Natural killer cell (primary cell): ENCODE measurements at regions not wholly inside any gene's neighbourhood (a gene's known extent, or its start where the extent isn't known, plus 50 kb on each side); places are given as distances from the start of the nearest gene placed in this dataset.

Experiments used
- ATAC-seq, 3 donors: fragments of 150-1000 bp in 2 of 3; fragments of 200-7000 bp in 1 of 3; cut with Tn5 transposase; 1 replicate in 1 of 3; 2 replicates in 2 of 3; pipeline ENCODE4 v1.10.0; 2021; ENCODE audit warnings: mild to moderate bottlenecking in 2 of 3, moderate library complexity in 2 of 3
- DNase-seq, 2 donors: peaks; one replicate each; pipeline versions ENCODE4 v3.0.0 to v3.0.0-alpha.2; 2013 to 2021; ENCODE audit warnings: mixed read lengths in 1 of 2
- H3K27ac ChIP-seq: one replicate; pipeline ENCODE4 v1.5.1; 2013; ENCODE audit warnings: mild to moderate bottlenecking, low read length
- H3K27me3 ChIP-seq: one replicate; pipeline ENCODE4 v1.6.1; 2013; ENCODE audit warnings: low read length; ENCODE audit not compliant: control insufficient read depth, insufficient read depth
- H3K36me3 ChIP-seq: one replicate; pipeline ENCODE4 v1.6.1; 2013; ENCODE audit warnings: low read length; ENCODE audit not compliant: control insufficient read depth, insufficient read depth
- H3K4me1 ChIP-seq: one replicate; pipeline ENCODE4 v1.6.1; 2013; ENCODE audit warnings: low read length; ENCODE audit not compliant: control insufficient read depth, insufficient read depth
- H3K4me3 ChIP-seq: one replicate; pipeline ENCODE4 v1.5.1; 2013; ENCODE audit warnings: low read length
- H3K9me3 ChIP-seq: one replicate; pipeline ENCODE4 v1.6.1; 2013; ENCODE audit warnings: low read length; ENCODE audit not compliant: control insufficient read depth, insufficient read depth
- H3K27ac Mint-ChIP-seq, 2 donors: one replicate each; pipeline ENCODE4 v1.8.0; 2022; ENCODE audit warnings: mild to moderate bottlenecking in 2 of 2, mixed read lengths in 2 of 2, moderate library complexity in 1 of 2
- H3K27me3 Mint-ChIP-seq, 2 donors: one replicate each; pipeline ENCODE4 v1.8.0; 2022; ENCODE audit warnings: low read depth in 2 of 2, mixed read lengths in 2 of 2
- H3K36me3 Mint-ChIP-seq: one replicate; pipeline ENCODE4 v1.8.0; 2022; ENCODE audit warnings: mixed read lengths
- H3K4me1 Mint-ChIP-seq, 2 donors: one replicate each; pipeline ENCODE4 v1.8.0; 2022; ENCODE audit warnings: mixed read lengths in 2 of 2
- H3K4me3 Mint-ChIP-seq: one replicate; pipeline ENCODE4 v1.8.0; 2022; ENCODE audit warnings: mild to moderate bottlenecking, moderate library complexity, mixed read lengths
- H3K9me3 Mint-ChIP-seq, 2 donors: one replicate each; pipeline ENCODE4 v1.8.0; 2022; ENCODE audit warnings: mixed read lengths in 2 of 2
- WGBS: methylation state at CpG from one replicate; pipeline ENCODE4 v1.1.7; 2013; ENCODE audit warnings: missing lambda C conversion rate; ENCODE audit not compliant: insufficient coverage; 5-methylcytosine and 5-hydroxymethylcytosine counted together
- intact Hi-C: fragments of 100-400 bp; cut with micrococcal nuclease; formaldehyde crosslinking; loops from one replicate; pipeline ENCODE4 v1.14.2; 2022
- TF ChIP-seq, protein P1 (sequence below): fragments of 200-600 bp; IDR thresholded peaks from one replicate; pipeline ENCODE4 v1.8.0; 2022; ENCODE audit warnings: antibody characterized with exemption

DNA sequence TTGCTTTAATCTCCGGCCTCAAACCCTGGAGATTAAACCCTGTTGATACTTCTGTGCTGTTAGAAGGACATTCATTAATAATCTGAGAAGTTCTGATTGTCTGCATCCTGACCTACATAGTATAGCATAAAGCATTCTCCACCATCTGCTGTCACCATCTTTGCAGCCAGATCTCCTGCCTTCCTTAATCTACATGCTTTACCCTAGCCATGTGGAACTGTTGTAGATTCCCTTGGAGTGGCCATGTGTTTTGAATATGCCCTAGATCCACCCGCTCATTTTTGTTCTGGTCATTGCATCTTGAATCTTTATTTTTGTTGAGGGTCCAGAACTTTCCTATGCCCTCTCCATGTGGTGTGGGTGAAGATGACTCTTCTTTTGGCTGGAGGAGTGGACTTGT is 110.3 kb downstream of the OXSM start:
- H3K4me3 ChIP-seq, result no peak overlapping the region
- no peaks in the 10 kb centered on the region for H3K9me3 ChIP-seq
- TF ChIP-seq, protein P1, sequence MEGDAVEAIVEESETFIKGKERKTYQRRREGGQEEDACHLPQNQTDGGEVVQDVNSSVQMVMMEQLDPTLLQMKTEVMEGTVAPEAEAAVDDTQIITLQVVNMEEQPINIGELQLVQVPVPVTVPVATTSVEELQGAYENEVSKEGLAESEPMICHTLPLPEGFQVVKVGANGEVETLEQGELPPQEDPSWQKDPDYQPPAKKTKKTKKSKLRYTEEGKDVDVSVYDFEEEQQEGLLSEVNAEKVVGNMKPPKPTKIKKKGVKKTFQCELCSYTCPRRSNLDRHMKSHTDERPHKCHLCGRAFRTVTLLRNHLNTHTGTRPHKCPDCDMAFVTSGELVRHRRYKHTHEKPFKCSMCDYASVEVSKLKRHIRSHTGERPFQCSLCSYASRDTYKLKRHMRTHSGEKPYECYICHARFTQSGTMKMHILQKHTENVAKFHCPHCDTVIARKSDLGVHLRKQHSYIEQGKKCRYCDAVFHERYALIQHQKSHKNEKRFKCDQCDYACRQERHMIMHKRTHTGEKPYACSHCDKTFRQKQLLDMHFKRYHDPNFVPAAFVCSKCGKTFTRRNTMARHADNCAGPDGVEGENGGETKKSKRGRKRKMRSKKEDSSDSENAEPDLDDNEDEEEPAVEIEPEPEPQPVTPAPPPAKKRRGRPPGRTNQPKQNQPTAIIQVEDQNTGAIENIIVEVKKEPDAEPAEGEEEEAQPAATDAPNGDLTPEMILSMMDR, result no peak
- ATAC-seq, result peak in 1 of 3 donors; percentile 37
- H3K27ac ChIP-seq, result no peak overlapping the region
- H3K4me1 ChIP-seq, result no peaks in the 10 kb centered on the region
- H3K4me1 Mint-ChIP-seq, result peaks cover 0 to 7% of the 10 kb centered on the region in 2 donors
- no peaks in the 10 kb centered on the region for H3K27me3 Mint-ChIP-seq
- 97% methylated on average over 2 of the region's 2 CpGs for WGBS
- no peak overlapping the region for H3K4me3 Mint-ChIP-seq
- intact Hi-C loops, result no loop called here
- no peaks in the 10 kb centered on the region for H3K36me3 Mint-ChIP-seq
- H3K9me3 Mint-ChIP-seq, result no peaks in the 10 kb centered on the region
- no peaks in the 10 kb centered on the region for H3K36me3 ChIP-seq
- H3K27me3 ChIP-seq, result no peaks in the 10 kb centered on the region
- H3K27ac Mint-ChIP-seq, result no peak overlapping the region
- no peak for DNase-seq

DNA sequence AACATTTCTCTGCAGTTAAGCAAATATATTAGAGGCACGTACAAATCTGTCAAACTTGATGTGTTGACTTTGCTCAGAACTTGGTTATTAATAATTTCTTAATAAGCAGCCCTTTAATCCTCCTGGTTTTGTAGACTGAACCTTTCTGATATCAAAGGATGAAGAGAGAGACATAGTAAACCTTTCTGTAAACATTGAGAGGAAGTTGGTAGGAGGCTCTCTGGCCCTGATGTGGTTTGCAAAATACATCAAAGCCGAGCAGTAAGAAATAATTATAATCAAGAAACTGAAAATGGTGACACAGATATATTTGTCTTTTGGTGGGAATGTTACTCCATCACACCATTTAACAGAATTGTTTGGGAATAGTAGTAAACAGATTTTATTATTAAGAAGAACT is 111.9 kb downstream of the OXSM start:
- Mint-ChIP-seq H3K4me1 (peaks cover 0 to 7% of the 10 kb centered on the region in 2 donors), H3K36me3 (no peaks in the 10 kb centered on the region), H3K27ac (no peak overlapping the region), H3K27me3 (no peaks in the 10 kb centered on the region), H3K4me3 (no peak overlapping the region), H3K9me3 (no peaks in the 10 kb centered on the region)
- ATAC-seq (no peak), DNase-seq (peak in 1 of 2 donors; percentile 48)
- TF ChIP-seq, protein P1, result no peak
- WGBS, result no CpG with 5 or more reads among the region's 2 CpGs
- Histone ChIP-seq H3K9me3 (no peaks in the 10 kb centered on the region), H3K4me1 (no peaks in the 10 kb centered on the region), H3K36me3 (no peaks in the 10 kb centered on the region), H3K27me3 (no peaks in the 10 kb centered on the region), H3K27ac (no peak overlapping the region), H3K4me3 (no peak overlapping the region)
- intact Hi-C loops, result no loop called here

DNA sequence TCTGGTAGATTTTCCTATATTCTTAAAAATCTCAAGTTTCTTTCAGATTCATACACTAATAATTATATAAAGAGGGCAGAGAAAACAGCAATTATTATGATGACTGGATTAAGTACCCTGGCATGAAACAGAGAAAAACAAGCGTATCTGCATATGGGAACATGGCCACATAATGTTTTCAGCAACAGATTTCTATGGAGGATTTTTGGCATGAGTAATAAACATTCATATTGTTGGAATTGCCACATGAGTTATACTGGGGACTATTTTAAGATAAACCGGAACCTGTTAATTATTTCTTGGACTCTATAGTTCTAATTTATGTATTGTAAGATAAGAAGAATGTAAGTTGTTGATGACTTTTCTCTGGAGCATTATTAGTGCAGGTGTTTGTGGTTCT is 112.7 kb downstream of the OXSM start:
- DNase-seq, result no peak
- intact Hi-C loops, result no loop called here
- H3K36me3 Mint-ChIP-seq, result no peaks in the 10 kb centered on the region
- 94% methylated on average over 2 of the region's 2 CpGs for WGBS
- peaks cover 0 to 7% of the 10 kb centered on the region in 2 donors for H3K4me1 Mint-ChIP-seq
- no peaks in the 10 kb centered on the region for H3K4me1 ChIP-seq
- no peak for ATAC-seq
- no peaks in the 10 kb centered on the region for H3K36me3 ChIP-seq
- H3K27ac Mint-ChIP-seq, result no peak overlapping the region
- H3K4me3 Mint-ChIP-seq, result no peak overlapping the region
- H3K27me3 ChIP-seq, result peaks cover under 1% of the 10 kb centered on the region
- H3K9me3 ChIP-seq, result no peaks in the 10 kb centered on the region
- TF ChIP-seq, protein P1, result no peak
- H3K27ac ChIP-seq, result no peak overlapping the region
- no peaks in the 10 kb centered on the region for H3K27me3 Mint-ChIP-seq
- no peaks in the 10 kb centered on the region for H3K9me3 Mint-ChIP-seq
- no peak overlapping the region for H3K4me3 ChIP-seq

DNA sequence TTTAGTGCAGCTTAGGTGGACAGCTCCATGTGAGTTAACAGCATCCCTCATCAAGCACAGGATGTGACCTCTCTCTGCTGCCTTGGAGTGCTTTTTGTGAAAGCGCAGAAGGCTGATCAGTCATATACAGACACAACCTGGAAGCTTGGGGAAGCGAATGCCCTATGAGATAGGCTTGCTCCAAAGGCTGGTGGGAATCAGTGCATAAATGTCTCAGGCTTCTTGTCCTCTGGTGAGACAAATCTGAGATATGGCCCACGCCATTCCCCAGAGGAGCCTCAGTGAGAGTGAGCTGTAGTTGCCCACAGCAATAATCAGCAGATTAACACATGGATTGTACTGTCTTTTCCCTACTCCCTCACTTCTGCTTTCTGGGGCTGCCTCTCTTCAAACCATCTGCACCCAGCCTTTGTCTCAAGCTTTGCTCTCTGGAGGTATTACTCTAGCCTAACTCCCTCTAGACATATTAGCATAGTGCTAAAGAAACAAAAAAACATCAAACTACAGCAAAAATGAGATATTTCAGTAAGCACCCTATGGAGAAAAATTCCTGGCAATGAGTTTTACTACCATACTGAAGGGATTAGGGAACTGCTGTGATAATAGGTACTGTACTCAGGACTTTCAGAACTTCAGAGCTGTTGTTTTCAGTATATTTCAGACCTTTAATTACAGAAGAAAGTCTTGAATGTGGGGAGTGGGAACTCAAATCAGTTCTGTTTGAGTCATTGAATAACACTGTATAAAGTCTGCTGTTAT is 113.7 kb downstream of the OXSM start:
- no peaks in the 10 kb centered on the region for H3K9me3 Mint-ChIP-seq
- intact Hi-C loops, result no loop called here

More for the DNA sequence above, 113.7 kb downstream of the OXSM start:
- TF ChIP-seq, protein P1, result no peak
- no peaks in the 10 kb centered on the region for H3K27me3 Mint-ChIP-seq
- no peak overlapping the region for H3K27ac ChIP-seq
- ATAC-seq, result no peak
- H3K4me3 Mint-ChIP-seq, result no peak overlapping the region
- peaks cover 0 to 7% of the 10 kb centered on the region in 2 donors for H3K4me1 Mint-ChIP-seq
- H3K36me3 ChIP-seq, result no peaks in the 10 kb centered on the region
- H3K4me3 ChIP-seq, result no peak overlapping the region
- no peak overlapping the region for H3K27ac Mint-ChIP-seq
- H3K27me3 ChIP-seq, result peaks cover 2% of the 10 kb centered on the region
- WGBS, result 77% methylated on average over 3 of the region's 3 CpGs
- H3K36me3 Mint-ChIP-seq, result no peaks in the 10 kb centered on the region
- DNase-seq, result no peak
- H3K9me3 ChIP-seq, result no peaks in the 10 kb centered on the region
- no peaks in the 10 kb centered on the region for H3K4me1 ChIP-seq
